IMR-90 (cell line): ENCODE measurements at regions not wholly inside any gene's neighbourhood (a gene's known extent, or its start where the extent isn't known, plus 50 kb on each side); places are given as distances from the start of the nearest gene placed in this dataset.

Experiments used
- ATAC-seq: fragments of 200-7000 bp; cut with Tn5 transposase; 2 replicates; pipeline ENCODE4 v1.9.1; 2020; ENCODE audit warnings: low read depth, mild to moderate bottlenecking, moderate library complexity
- BruUV-seq: library from RNA; stranded (reverse); fragments of 400-500 nt; replicated peaks from 2 replicates; lab custom pipeline; 2021; lab: Mats Ljungman, UMichigan
- CTCF ChIA-PET: fragments of 300-600 bp; formaldehyde crosslinking; extraction: SDS; loops from one replicate; lab custom pipeline; 2021; ENCODE audit warnings: antibody characterized with exemption; lab: Yijun Ruan, JAX
- POLR2A ChIA-PET: fragments of 300-600 bp; sonication (Branson Sonifier 250); formaldehyde crosslinking; loops from one replicate; lab custom pipeline; 2022; ENCODE audit warnings: antibody characterized with exemption; ENCODE audit not compliant: unreplicated experiment; lab: Charles Lee
- DNase-seq: peaks from one replicate; pipeline ENCODE4 v3.0.0; 2013
- H2AFZ ChIP-seq: replicated peaks from 2 replicates; pipeline ENCODE3; 2013; ENCODE audit warnings: low read length, mild to moderate bottlenecking; ENCODE audit not compliant: poor library complexity
- H2AK5ac ChIP-seq: 2 replicates; pipeline ENCODE4 v1.6.1; 2013; ENCODE audit warnings: low read depth, low read length, inconsistent platforms
- H2AK9ac ChIP-seq: replicated peaks from 2 replicates; pipeline ENCODE3; 2013; ENCODE audit warnings: mild to moderate bottlenecking, low read depth, low read length, moderate library complexity; ENCODE audit not compliant: poor library complexity
- H2BK120ac ChIP-seq: 2 replicates; pipeline ENCODE4 v1.6.1; 2013; ENCODE audit warnings: low read depth, low read length, inconsistent platforms
- H2BK15ac ChIP-seq: 3 replicates; pipeline ENCODE4 v1.6.1; 2013; ENCODE audit warnings: low read depth, low read length, inconsistent platforms
- H2BK20ac ChIP-seq: 2 replicates; pipeline ENCODE4 v1.6.1; 2013; ENCODE audit warnings: low read depth, mild to moderate bottlenecking, inconsistent platforms, low read length, moderate library complexity
- H2BK5ac ChIP-seq: 2 replicates; pipeline ENCODE4 v1.6.1; 2013; ENCODE audit warnings: mild to moderate bottlenecking, low read depth, low read length, inconsistent platforms; ENCODE audit not compliant: poor library complexity, severe bottlenecking
- H3K14ac ChIP-seq: replicated peaks from 2 replicates; pipeline ENCODE4 v1.6.1; 2013; ENCODE audit warnings: low read depth, low read length, inconsistent platforms
- H3K18ac ChIP-seq: 2 replicates; pipeline ENCODE4 v1.6.1; 2013; ENCODE audit warnings: low read depth, low read length, control low read depth
- H3K23ac ChIP-seq: 2 replicates; pipeline ENCODE4 v1.6.1; 2013; ENCODE audit warnings: low read depth, low read length, inconsistent platforms
- H3K27ac ChIP-seq: 2 replicates; pipeline ENCODE4 v1.5.1; 2013; ENCODE audit warnings: mild to moderate bottlenecking, control low read depth, low read length; ENCODE audit not compliant: insufficient read depth
- H3K27me3 ChIP-seq: 2 replicates; pipeline ENCODE4 v1.6.1; 2013; ENCODE audit warnings: low read length; ENCODE audit not compliant: control insufficient read depth, insufficient read depth
- H3K36me3 ChIP-seq: 2 replicates; pipeline ENCODE4 v1.6.1; 2013; ENCODE audit warnings: low read length, mixed read lengths; ENCODE audit not compliant: control insufficient read depth, insufficient read depth
- H3K4ac ChIP-seq: 2 replicates; pipeline ENCODE4 v1.6.1; 2013; ENCODE audit warnings: low read depth, low read length, inconsistent platforms
- H3K4me1 ChIP-seq: 2 replicates; pipeline ENCODE4 v1.6.1; 2013; ENCODE audit warnings: low read length, mixed read lengths; ENCODE audit not compliant: control insufficient read depth, insufficient read depth
- H3K4me2 ChIP-seq: 2 replicates; pipeline ENCODE4 v1.6.1; 2013; ENCODE audit warnings: low read depth, mild to moderate bottlenecking, control low read depth, low read length, moderate library complexity
- H3K4me3 ChIP-seq: 2 replicates; pipeline ENCODE4 v1.5.1; 2013; ENCODE audit warnings: low read depth, mild to moderate bottlenecking, control low read depth, low read length, moderate library complexity; ENCODE audit not compliant: insufficient read depth
- H3K56ac ChIP-seq: 2 replicates; pipeline ENCODE4 v1.6.1; 2013; ENCODE audit warnings: low read length, inconsistent platforms; ENCODE audit not compliant: insufficient read depth; ENCODE audit errors: extremely low read depth
- H3K79me1 ChIP-seq, 2 experiments: 2 replicates each; pipeline ENCODE4 v1.6.1; 2013; ENCODE audit warnings: low read length in 2 of 2, inconsistent platforms in 1 of 2, low read depth in 1 of 2
- H3K9ac ChIP-seq: 2 replicates; pipeline ENCODE4 v1.6.1; 2013; ENCODE audit warnings: low read depth, low read length, control low read depth
- H3K9me1 ChIP-seq: 2 replicates; pipeline ENCODE4 v1.6.1; 2013; ENCODE audit warnings: low read length, inconsistent platforms; ENCODE audit not compliant: insufficient read depth
- H3K9me3 ChIP-seq: 2 replicates; pipeline ENCODE4 v1.6.1; 2013; ENCODE audit warnings: low read length; ENCODE audit not compliant: control insufficient read depth, insufficient read depth
- H4K20me1 ChIP-seq: 2 replicates; pipeline ENCODE4 v1.6.1; 2013; ENCODE audit warnings: low read length, inconsistent platforms; ENCODE audit not compliant: insufficient read depth
- H4K5ac ChIP-seq: 2 replicates; pipeline ENCODE4 v1.6.1; 2013; ENCODE audit warnings: mild to moderate bottlenecking, low read depth, low read length, control low read depth
- H4K8ac ChIP-seq, 2 experiments: 2 replicates each; pipeline ENCODE4 v1.6.1; 2013; ENCODE audit warnings: low read depth in 2 of 2, low read length in 2 of 2, control low read depth in 1 of 2, inconsistent platforms in 1 of 2
- H4K91ac ChIP-seq: 2 replicates; pipeline ENCODE4 v1.6.1; 2013; ENCODE audit warnings: low read depth, low read length, inconsistent platforms; ENCODE audit not compliant: insufficient read depth
- BHLHE40 ChIP-seq: fragments of 150-350 bp; IDR thresholded peaks from 2 replicates; pipeline ENCODE4 v1.6.1; 2016; ENCODE audit warnings: mild to moderate bottlenecking, low read depth, low read length
- CEBPB ChIP-seq: IDR thresholded peaks from 2 replicates; pipeline ENCODE4 v1.6.1; 2012; ENCODE audit warnings: low read depth, low read length, improper control_type of control experiment
- CHD1 ChIP-seq: IDR thresholded peaks from 2 replicates; pipeline ENCODE4 v1.6.1; 2012; ENCODE audit warnings: low read depth, low read length, improper control_type of control experiment
- FOS ChIP-seq: fragments of 150-350 bp; IDR thresholded peaks from 2 replicates; pipeline ENCODE4 v1.6.1; 2016; ENCODE audit warnings: low read depth, low read length
- RAD21 ChIP-seq: IDR thresholded peaks from 2 replicates; pipeline ENCODE4 v1.6.1; 2012; ENCODE audit warnings: low read length, improper control_type of control experiment
- RFX5 ChIP-seq: IDR thresholded peaks from 2 replicates; pipeline ENCODE4 v1.8.0; 2012; ENCODE audit warnings: low read depth, mild to moderate bottlenecking, low read length, moderate library complexity
- WGBS, 2 experiments: methylation state at CpG; one replicate each; pipeline versions ENCODE4 v1.1.5 to v1.1.7; 2013; ENCODE audit warnings: missing lambda C conversion rate in 2 of 2; ENCODE audit not compliant: insufficient read length in 1 of 2; ENCODE audit errors: extremely low coverage in 2 of 2; 5-methylcytosine and 5-hydroxymethylcytosine counted together
- dilution Hi-C: fragments of 300-500 bp; cut with HindIII; formaldehyde crosslinking; loops from one replicate; pipeline ENCODE4 v1.14.3; 2018; ENCODE audit warnings: low sequenced_read_pairs; ENCODE audit not compliant: unreplicated experiment
- in situ Hi-C: fragments of 300-500 bp; cut with MboI; formaldehyde crosslinking; loops from 3 replicates; pipeline ENCODE4 v1.14.3; 2019; ENCODE audit warnings: low sequenced_read_pairs, inconsistent platforms, mixed read lengths
- intact Hi-C: fragments of 100-400 bp; cut with micrococcal nuclease; formaldehyde crosslinking; loops from 2 replicates; pipeline ENCODE4 v1.10.0; 2022

- Histone ChIP-seq H3K36me3 (no peaks in the 10 kb centered on the region), H4K5ac (no peak overlapping the region), H2AK9ac (no peak overlapping the region), H2BK15ac (no peak overlapping the region), H3K4ac (no peak overlapping the region), H3K18ac (no peak overlapping the region), H3K9me3 (no peaks in the 10 kb centered on the region), H2BK120ac (no peak overlapping the region), H2BK5ac (no peak overlapping the region), H3K56ac (no peak overlapping the region), H3K79me1 (no peaks in the 10 kb centered on the region), H3K9ac (no peak overlapping the region), H3K4me3 (no peak overlapping the region), H3K9me1 (no peaks in the 10 kb centered on the region), H2BK20ac (no peak overlapping the region), H4K8ac (no peak overlapping the region), H4K20me1 (no peaks in the 10 kb centered on the region), H2AFZ (no peak overlapping the region), H3K14ac (no peak overlapping the region), H3K23ac (no peak overlapping the region), H3K27me3 (no peaks in the 10 kb centered on the region), H4K91ac (no peak overlapping the region), H3K4me2 (no peak overlapping the region), H2AK5ac (no peak overlapping the region), H3K27ac (no peak overlapping the region), H3K4me1 (no peaks in the 10 kb centered on the region)
- ATAC-seq, result no peak
- dilution Hi-C loops, result no loop called here
- intact Hi-C loops, result no loop called here
- POLR2A ChIA-PET, result no interaction called here
- WGBS, 2 experiments, result no CpG with 5 or more reads among the region's 3 CpGs
- no peak for DNase-seq
- no TSS peak for BruUV-seq
- in situ Hi-C loops, result no loop called here
- no peak for TF ChIP-seq FOS
- TF ChIP-seq RFX5, result no peak
- TF ChIP-seq CHD1, result no peak
- no peak for TF ChIP-seq RAD21
- TF ChIP-seq BHLHE40, result no peak
- no peak for TF ChIP-seq CEBPB
- CTCF ChIA-PET, result no interaction called here
Measured at GRCh38 chrX:141975839-141976238, 72.1 kb downstream of the MAGEC1 start.
